Heart left ventricle (tissue), 13 donors: ENCODE measurements at regions not wholly inside any gene's neighbourhood (a gene's known extent, or its start where the extent isn't known, plus 50 kb on each side); places are given as distances from the start of the nearest gene placed in this dataset.

ENCODE experiments used
- CTCF ChIP-seq, 12 donors: fragments of 200-600 bp; sonication (generic) in 4 of 12; IDR thresholded peaks; one replicate each; pipeline versions ENCODE4 v1.5.0 to v1.8.0; 2018 to 2022; ENCODE audit warnings: antibody characterized with exemption in 12 of 12, mild to moderate bottlenecking in 5 of 12
- POLR2A ChIP-seq, 2 donors: fragments of 450-650 bp; IDR thresholded peaks; one replicate each; pipeline ENCODE4 v1.6.1; 2017; ENCODE audit warnings: antibody characterized with exemption in 2 of 2, mild to moderate bottlenecking in 2 of 2, moderate library complexity in 2 of 2
- donor health status: ischemic (EF 13 %, LVEDD 7.1; RV severe dilation, severe dysfunction).
- donor health status: DM: no; HTN: yes; CAD: no.
- donor health status: DM: no; HTN: no; CAD: no.
- donor health status: ischemic (EF 25% LVEDD 6.9; RV normal size, moderate dysfunction).
- donor health status: ischemic (EF 25% LVEDD 5.7; RV mildly dilated, moderate dysfunction).
- donor health status: ischemic (EF 35%, LVEDD 5.7; RV mildly dilated, moderate dysfunction).
- donor health status: nonischemic (EF 11% LVEDD 7.7; RV severe dilation, severe dysfunction).
- donor health status: DM: yes; HTN: yes; CAD: no.
- donor health status: PGD.
- donor health status: ischemic (EF 29% LVEDD 5.4; RV normal size, mild dysfunction).
- donor health status: nonischemic (EF 23%, LVEDD 6.1; RV moderate dilation, normal function).

- TF ChIP-seq CTCF (IDR thresholded peaks at IDR 0.05) (no peak), POLR2A (IDR thresholded peaks at IDR 0.05) (no peak)
These were observed 97.7 kb upstream of the P2RY1 start for GRCh38 chr3:152737021-152737908.
